ENCODE measurements at regions not wholly inside any gene's neighbourhood (a gene's known extent, or its start where the extent isn't known, plus 50 kb on each side); places are given as distances from the start of the nearest gene placed in this dataset.
"Not testable (repeated sequence)": the region's sequence is repeated elsewhere in the genome, so short reads cannot be mapped to it uniquely, and the experiment has no call there.

- peak; percentile 85 for DNase-seq (ENCODE audit: low read depth)
Measured at GRCh38 chr5:110288766-110289511, 437.5 kb downstream of the TMEM232 start.

GRCh38 chr5:110289512-110289810 lies 437.0 kb downstream of the TMEM232 start:
- DNase-seq (ENCODE audit: low read depth): no peak

- DNase-seq (ENCODE audit: low read depth): no peak
Measured at GRCh38 chr5:110290542-110290941, 435.9 kb downstream of the TMEM232 start.

- DNase-seq (ENCODE audit: low read depth): peak; percentile 28
Measured at GRCh38 chr5:110294281-110294680, 432.2 kb downstream of the TMEM232 start.

- DNase-seq (ENCODE audit: low read depth): no peak
Measured at GRCh38 chr5:110297152-110297670, 429.3 kb downstream of the TMEM232 start.

- peak; percentile 18 for DNase-seq (ENCODE audit: low read depth)
Measured at GRCh38 chr5:110304176-110304575, 422.3 kb downstream of the TMEM232 start.

- no peak for DNase-seq (ENCODE audit: low read depth)
Measured at GRCh38 chr5:110306650-110307049, 419.8 kb downstream of the TMEM232 start.

GRCh38 chr5:110309222-110309621 lies 417.2 kb downstream of the TMEM232 start:
- no peak for DNase-seq (ENCODE audit: low read depth)

- DNase-seq (ENCODE audit: low read depth): not testable (repeated sequence)
Measured at GRCh38 chr5:110316566-110316965, 409.9 kb downstream of the TMEM232 start.

GRCh38 chr5:110321117-110321516 lies 405.4 kb downstream of the TMEM232 start:
- peak; percentile 54 for DNase-seq (ENCODE audit: low read depth)

GRCh38 chr5:110323357-110323756 lies 403.1 kb downstream of the TMEM232 start:
- no peak for DNase-seq (ENCODE audit: low read depth)

GRCh38 chr5:110323832-110324231 lies 402.6 kb downstream of the TMEM232 start:
- no peak for DNase-seq (ENCODE audit: low read depth)

- DNase-seq (ENCODE audit: low read depth): no peak
Measured at GRCh38 chr5:110324876-110325275, 401.6 kb downstream of the TMEM232 start.

- DNase-seq (ENCODE audit: low read depth): no peak
Measured at GRCh38 chr5:110329955-110330525, 396.4 kb downstream of the TMEM232 start.

GRCh38 chr5:110333384-110333783 lies 393.1 kb downstream of the TMEM232 start:
- DNase-seq (ENCODE audit: low read depth): peak; percentile 19

- DNase-seq (ENCODE audit: low read depth): peak; percentile 17
Measured at GRCh38 chr5:110335361-110336066, 391.0 kb downstream of the TMEM232 start.

GRCh38 chr5:110338341-110339083 lies 388.0 kb downstream of the TMEM232 start:
- DNase-seq (ENCODE audit: low read depth): no peak

- no peak for DNase-seq (ENCODE audit: low read depth)
Measured at GRCh38 chr5:110339399-110339798, 387.1 kb downstream of the TMEM232 start.

- DNase-seq (ENCODE audit: low read depth): no peak
Measured at GRCh38 chr5:110341836-110342235, 384.6 kb downstream of the TMEM232 start.

- DNase-seq (ENCODE audit: low read depth): no peak
Measured at GRCh38 chr5:110342683-110343082, 383.8 kb downstream of the TMEM232 start.

GRCh38 chr5:110343616-110344015 lies 382.9 kb downstream of the TMEM232 start:
- peak; percentile 29 for DNase-seq (ENCODE audit: low read depth)

GRCh38 chr5:110345623-110346022 lies 380.8 kb downstream of the TMEM232 start:
- no peak for DNase-seq (ENCODE audit: low read depth)

All from myocyte (in vitro differentiated cells).